Panc1 (cell line): ENCODE measurements at regions not wholly inside any gene's neighbourhood (a gene's known extent, or its start where the extent isn't known, plus 50 kb on each side); places are given as distances from the start of the nearest gene placed in this dataset.

Experiments
- ATAC-seq: fragments of 200-7000 bp; cut with Tn5 transposase; 2 replicates; pipeline ENCODE4 v1.9.1; 2020; ENCODE audit warnings: mild to moderate bottlenecking, moderate library complexity
- BruUV-seq: library from RNA; stranded (reverse); fragments of 400-500 nt; replicated peaks from 2 replicates; lab custom pipeline; 2021; lab: Mats Ljungman, UMichigan
- CTCF ChIA-PET: fragments of 300-600 bp; sonication (Branson Sonifier 250); formaldehyde crosslinking; loops from one replicate; lab custom pipeline; 2022; ENCODE audit warnings: antibody characterized with exemption; lab: Charles Lee
- POLR2A ChIA-PET: fragments of 300-600 bp; sonication (Branson Sonifier 250); formaldehyde crosslinking; loops from one replicate; lab custom pipeline; 2022; ENCODE audit warnings: antibody characterized with exemption; lab: Charles Lee
- DNase-seq: peaks from one replicate; pipeline ENCODE4 v3.0.0-alpha.2; 2010; ENCODE audit warnings: low read depth, low spot score
- H3K27ac ChIP-seq: 2 replicates; pipeline ENCODE4 v1.5.1; 2011; ENCODE audit warnings: mild to moderate bottlenecking, low read length, inconsistent platforms
- H3K27me3 ChIP-seq: fragments of 200-500 bp; sonication (Bioruptor generic); 2 replicates; pipeline ENCODE4 v1.6.0; 2014; ENCODE audit warnings: low read length, inconsistent platforms; ENCODE audit not compliant: control insufficient read depth, insufficient read depth
- H3K36me3 ChIP-seq: fragments of 200-500 bp; sonication (Bioruptor generic); 2 replicates; pipeline ENCODE4 v1.5.1; 2014; ENCODE audit warnings: inconsistent platforms, mild to moderate bottlenecking, low read length, moderate library complexity; ENCODE audit not compliant: control insufficient read depth, insufficient read depth
- H3K4me1 ChIP-seq: 2 replicates; pipeline ENCODE4 v1.5.1; 2011; ENCODE audit warnings: inconsistent platforms, mild to moderate bottlenecking, low read length, moderate library complexity; ENCODE audit not compliant: control insufficient read depth, insufficient read depth
- H3K4me3 ChIP-seq, 2 experiments: 2 replicates each; pipeline ENCODE4 v1.5.1; 2011 to 2012; ENCODE audit warnings: low read depth in 2 of 2, low read length in 2 of 2, mild to moderate bottlenecking in 2 of 2, inconsistent platforms in 1 of 2, moderate library complexity in 1 of 2
- H3K9me3 ChIP-seq: fragments of 200-500 bp; sonication (Bioruptor generic); 2 replicates; pipeline ENCODE4 v1.5.1; 2014; ENCODE audit warnings: low read depth, mild to moderate bottlenecking, inconsistent platforms, low read length, moderate library complexity; ENCODE audit not compliant: control insufficient read depth, insufficient read depth
- POLR2AphosphoS5 ChIP-seq: IDR thresholded peaks from 2 replicates; pipeline ENCODE4 v1.6.1; 2012; ENCODE audit warnings: mild to moderate bottlenecking, low read depth, low read length, moderate library complexity
- SIN3A ChIP-seq: IDR thresholded peaks from 2 replicates; pipeline ENCODE4 v1.6.1; 2012; ENCODE audit warnings: low read depth, mild to moderate bottlenecking, low read length, moderate library complexity, borderline replicate concordance; ENCODE audit not compliant: insufficient read depth
- TCF7L2 ChIP-seq: IDR thresholded peaks from 2 replicates; pipeline ENCODE4 v1.6.1; 2011; ENCODE audit warnings: mild to moderate bottlenecking, low read depth, low read length, inconsistent platforms
- in situ Hi-C: cut with HindIII; loops from 2 replicates; pipeline ENCODE4 v1.10.0; 2016; ENCODE audit warnings: low sequenced_read_pairs, low pct_unique_long_range_greater_than_20kb
- intact Hi-C: fragments of 100-400 bp; cut with micrococcal nuclease; formaldehyde crosslinking; loops from one replicate; pipeline ENCODE4 v1.10.0; 2022; ENCODE audit not compliant: unreplicated experiment
- TF ChIP-seq, protein P1 (sequence below), 2 experiments: IDR thresholded peaks; 2 replicates each; pipeline ENCODE4 v1.6.1; 2011 to 2012; ENCODE audit warnings: low read depth in 2 of 2, control low read depth in 1 of 2, low read length in 1 of 2, mild to moderate bottlenecking in 1 of 2, moderate library complexity in 1 of 2; ENCODE audit not compliant: insufficient read depth in 1 of 2
- TF ChIP-seq, protein P2 (sequence below): fragments of 450-650 bp; IDR thresholded peaks from 2 replicates; pipeline ENCODE4 v1.5.1; 2017; ENCODE audit warnings: mild to moderate bottlenecking

DNA sequence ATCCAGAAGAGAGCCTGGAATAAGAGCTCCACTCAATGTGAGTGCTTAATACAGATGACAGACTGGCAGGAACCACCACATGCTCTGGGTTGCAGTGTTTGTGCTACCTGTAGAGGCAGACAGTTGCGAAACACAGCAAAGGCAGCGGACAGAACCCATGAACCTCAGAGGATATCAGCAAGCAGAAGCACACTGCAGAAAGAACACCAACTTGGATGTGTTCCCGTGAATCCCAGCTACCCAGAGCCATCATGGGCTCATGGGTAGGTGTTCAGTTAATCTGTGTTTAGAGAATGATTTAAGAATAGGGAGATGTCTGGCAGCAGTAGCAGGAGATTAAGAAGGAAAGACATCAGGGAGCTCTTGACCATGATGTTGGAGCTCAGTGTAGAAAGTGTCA is 133.3 kb upstream of the FOXQ1 start:
- ATAC-seq: no peak
- in situ Hi-C loops (no loop called here), intact Hi-C loops (no loop called here)
- BruUV-seq: no TSS peak
- Histone ChIP-seq H3K27me3 (peaks cover 1% of the 10 kb centered on the region), H3K27ac (no peak overlapping the region), H3K4me1 (no peaks in the 10 kb centered on the region), H3K9me3 (no peaks in the 10 kb centered on the region), H3K36me3 (no peaks in the 10 kb centered on the region), H3K4me3 (no peak overlapping the region)
- no peak for DNase-seq
- POLR2A ChIA-PET: no interaction called here
- CTCF ChIA-PET: no interaction called here
- no peak for TF ChIP-seq TCF7L2
- TF ChIP-seq, protein P1, sequence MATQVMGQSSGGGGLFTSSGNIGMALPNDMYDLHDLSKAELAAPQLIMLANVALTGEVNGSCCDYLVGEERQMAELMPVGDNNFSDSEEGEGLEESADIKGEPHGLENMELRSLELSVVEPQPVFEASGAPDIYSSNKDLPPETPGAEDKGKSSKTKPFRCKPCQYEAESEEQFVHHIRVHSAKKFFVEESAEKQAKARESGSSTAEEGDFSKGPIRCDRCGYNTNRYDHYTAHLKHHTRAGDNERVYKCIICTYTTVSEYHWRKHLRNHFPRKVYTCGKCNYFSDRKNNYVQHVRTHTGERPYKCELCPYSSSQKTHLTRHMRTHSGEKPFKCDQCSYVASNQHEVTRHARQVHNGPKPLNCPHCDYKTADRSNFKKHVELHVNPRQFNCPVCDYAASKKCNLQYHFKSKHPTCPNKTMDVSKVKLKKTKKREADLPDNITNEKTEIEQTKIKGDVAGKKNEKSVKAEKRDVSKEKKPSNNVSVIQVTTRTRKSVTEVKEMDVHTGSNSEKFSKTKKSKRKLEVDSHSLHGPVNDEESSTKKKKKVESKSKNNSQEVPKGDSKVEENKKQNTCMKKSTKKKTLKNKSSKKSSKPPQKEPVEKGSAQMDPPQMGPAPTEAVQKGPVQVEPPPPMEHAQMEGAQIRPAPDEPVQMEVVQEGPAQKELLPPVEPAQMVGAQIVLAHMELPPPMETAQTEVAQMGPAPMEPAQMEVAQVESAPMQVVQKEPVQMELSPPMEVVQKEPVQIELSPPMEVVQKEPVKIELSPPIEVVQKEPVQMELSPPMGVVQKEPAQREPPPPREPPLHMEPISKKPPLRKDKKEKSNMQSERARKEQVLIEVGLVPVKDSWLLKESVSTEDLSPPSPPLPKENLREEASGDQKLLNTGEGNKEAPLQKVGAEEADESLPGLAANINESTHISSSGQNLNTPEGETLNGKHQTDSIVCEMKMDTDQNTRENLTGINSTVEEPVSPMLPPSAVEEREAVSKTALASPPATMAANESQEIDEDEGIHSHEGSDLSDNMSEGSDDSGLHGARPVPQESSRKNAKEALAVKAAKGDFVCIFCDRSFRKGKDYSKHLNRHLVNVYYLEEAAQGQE (IDR thresholded peaks at IDR 0.05; ENCODE audit: insufficient read depth in 1 of 2, low read depth in 2 of 2, low read length in 1 of 2): no peak
- TF ChIP-seq SIN3A: no peak
- TF ChIP-seq POLR2AphosphoS5: no peak
- TF ChIP-seq, protein P2, sequence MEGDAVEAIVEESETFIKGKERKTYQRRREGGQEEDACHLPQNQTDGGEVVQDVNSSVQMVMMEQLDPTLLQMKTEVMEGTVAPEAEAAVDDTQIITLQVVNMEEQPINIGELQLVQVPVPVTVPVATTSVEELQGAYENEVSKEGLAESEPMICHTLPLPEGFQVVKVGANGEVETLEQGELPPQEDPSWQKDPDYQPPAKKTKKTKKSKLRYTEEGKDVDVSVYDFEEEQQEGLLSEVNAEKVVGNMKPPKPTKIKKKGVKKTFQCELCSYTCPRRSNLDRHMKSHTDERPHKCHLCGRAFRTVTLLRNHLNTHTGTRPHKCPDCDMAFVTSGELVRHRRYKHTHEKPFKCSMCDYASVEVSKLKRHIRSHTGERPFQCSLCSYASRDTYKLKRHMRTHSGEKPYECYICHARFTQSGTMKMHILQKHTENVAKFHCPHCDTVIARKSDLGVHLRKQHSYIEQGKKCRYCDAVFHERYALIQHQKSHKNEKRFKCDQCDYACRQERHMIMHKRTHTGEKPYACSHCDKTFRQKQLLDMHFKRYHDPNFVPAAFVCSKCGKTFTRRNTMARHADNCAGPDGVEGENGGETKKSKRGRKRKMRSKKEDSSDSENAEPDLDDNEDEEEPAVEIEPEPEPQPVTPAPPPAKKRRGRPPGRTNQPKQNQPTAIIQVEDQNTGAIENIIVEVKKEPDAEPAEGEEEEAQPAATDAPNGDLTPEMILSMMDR: no peak

DNA sequence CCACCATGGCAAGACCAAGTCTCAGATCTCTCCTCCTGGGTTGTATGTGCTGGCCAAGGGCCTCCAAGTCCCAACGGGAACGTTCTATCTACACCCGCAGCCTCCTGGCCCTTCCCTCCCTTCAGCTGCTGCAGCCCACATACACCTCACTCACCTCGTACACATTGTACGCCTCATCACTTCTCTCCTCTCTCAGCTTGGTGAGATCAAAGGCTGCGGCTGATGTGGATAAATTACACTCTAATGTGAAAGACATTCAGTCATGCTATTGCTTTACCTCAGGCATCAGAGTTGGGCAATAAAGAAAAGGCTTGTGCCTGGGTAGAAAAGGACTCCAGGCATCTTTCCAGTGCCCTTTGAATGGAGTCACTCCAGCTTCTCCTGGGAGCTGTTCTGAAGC is 135.3 kb upstream of the FOXQ1 start:
- POLR2A ChIA-PET: no interaction called here
- TF ChIP-seq TCF7L2 (no peak), POLR2AphosphoS5 (no peak), SIN3A (no peak)
- TF ChIP-seq, protein P2: no peak
- TF ChIP-seq, protein P1 (IDR thresholded peaks at IDR 0.05; ENCODE audit: insufficient read depth in 1 of 2, low read depth in 2 of 2, low read length in 1 of 2): no peak
- no peaks in the 10 kb centered on the region for H3K36me3 ChIP-seq
- ATAC-seq: no peak
- CTCF ChIA-PET: no interaction called here
- no peaks in the 10 kb centered on the region for H3K27me3 ChIP-seq
- no TSS peak for BruUV-seq
- in situ Hi-C loops: no loop called here
- intact Hi-C loops: no loop called here
- H3K9me3 ChIP-seq: no peaks in the 10 kb centered on the region
- H3K27ac ChIP-seq: no peak overlapping the region
- DNase-seq: no peak
- H3K4me3 ChIP-seq: no peak overlapping the region
- no peaks in the 10 kb centered on the region for H3K4me1 ChIP-seq
